Uterus (tissue), 3 donors: ENCODE measurements at regions not wholly inside any gene's neighbourhood (a gene's known extent, or its start where the extent isn't known, plus 50 kb on each side); places are given as distances from the start of the nearest gene placed in this dataset.
A peak's percentile ranks its signal among the peaks of the same experiment; 100 is the strongest.

Experiments used
- DNase-seq, 2 donors: peaks; one replicate each; pipeline ENCODE4 v3.0.0-alpha.2; 2019 to 2020
- H3K27ac ChIP-seq, 2 donors: fragments of 200-600 bp; sonication (generic); 1 replicate in 1 of 2; 2 replicates in 1 of 2; pipeline ENCODE4 v1.5.1; 2016 to 2018
- H3K27me3 ChIP-seq, 2 donors: fragments of 200-600 bp; sonication (generic); one replicate each; pipeline ENCODE4 v1.5.1; 2018 to 2019; ENCODE audit warnings: control low read depth in 1 of 2
- H3K36me3 ChIP-seq, 2 donors: fragments of 200-600 bp; sonication (generic); one replicate each; pipeline ENCODE4 v1.5.1; 2019; ENCODE audit warnings: control low read depth in 1 of 2
- H3K4me1 ChIP-seq, 2 donors: fragments of 200-600 bp; sonication (generic); one replicate each; pipeline ENCODE4 v1.5.1; 2018 to 2019; ENCODE audit warnings: control low read depth in 1 of 2
- H3K4me3 ChIP-seq, 2 donors: fragments of 200-600 bp; sonication (generic); 1 replicate in 1 of 2; 2 replicates in 1 of 2; pipeline ENCODE4 v1.5.1; 2018 to 2019; ENCODE audit warnings: mild to moderate bottlenecking in 1 of 2
- H3K9me3 ChIP-seq, 2 donors: fragments of 200-600 bp; sonication (generic); one replicate each; pipeline ENCODE4 v1.5.1; 2019; ENCODE audit warnings: control low read depth in 1 of 2
- POLR2A ChIP-seq, 2 donors: fragments of 450-650 bp; IDR thresholded peaks; one replicate each; pipeline ENCODE4 v1.6.1; 2016; ENCODE audit warnings: antibody characterized with exemption in 2 of 2, mild to moderate bottlenecking in 1 of 2, moderate library complexity in 1 of 2
- intact Hi-C: fragments of 100-400 bp; cut with DNase I; formaldehyde crosslinking; loops from one replicate; pipeline ENCODE4 v1.15.1; 2023; ENCODE audit warnings: low total_unique reads
- TF ChIP-seq, protein P1 (sequence below), 4 experiments: fragments of 200-600 bp in 2 of 4; fragments of 450-650 bp in 2 of 4; sonication (generic) in 2 of 4; IDR thresholded peaks; one replicate each; pipeline ENCODE4 v1.5.1; 2016 to 2019; ENCODE audit warnings: antibody characterized with exemption in 4 of 4, mild to moderate bottlenecking in 2 of 4, moderate library complexity in 1 of 4
- donor health status: DM: yes; HTN: yes; CAD: no.

DNA sequence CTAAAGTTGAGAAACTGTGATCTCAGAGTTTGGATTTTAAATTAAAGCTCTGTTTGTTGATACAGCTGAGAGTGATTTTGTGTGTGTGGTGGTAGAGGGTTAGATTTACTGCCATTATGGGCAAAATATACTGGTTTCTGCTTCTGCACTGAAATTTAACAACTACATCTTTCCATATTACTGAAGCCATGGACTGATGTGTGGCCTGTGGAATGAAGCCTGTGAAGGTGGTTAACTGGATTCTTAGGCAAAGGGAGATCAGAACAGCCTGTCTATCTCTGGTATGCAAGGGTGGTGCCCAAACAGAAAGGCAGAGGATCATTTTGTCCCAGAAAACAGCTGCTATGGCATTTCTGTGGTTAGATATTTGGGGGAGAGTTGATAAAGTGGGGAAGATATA lies 297.3 kb upstream of the THBS1 start:
- TF ChIP-seq POLR2A (IDR thresholded peaks at IDR 0.05), result no peak
- TF ChIP-seq, protein P1, sequence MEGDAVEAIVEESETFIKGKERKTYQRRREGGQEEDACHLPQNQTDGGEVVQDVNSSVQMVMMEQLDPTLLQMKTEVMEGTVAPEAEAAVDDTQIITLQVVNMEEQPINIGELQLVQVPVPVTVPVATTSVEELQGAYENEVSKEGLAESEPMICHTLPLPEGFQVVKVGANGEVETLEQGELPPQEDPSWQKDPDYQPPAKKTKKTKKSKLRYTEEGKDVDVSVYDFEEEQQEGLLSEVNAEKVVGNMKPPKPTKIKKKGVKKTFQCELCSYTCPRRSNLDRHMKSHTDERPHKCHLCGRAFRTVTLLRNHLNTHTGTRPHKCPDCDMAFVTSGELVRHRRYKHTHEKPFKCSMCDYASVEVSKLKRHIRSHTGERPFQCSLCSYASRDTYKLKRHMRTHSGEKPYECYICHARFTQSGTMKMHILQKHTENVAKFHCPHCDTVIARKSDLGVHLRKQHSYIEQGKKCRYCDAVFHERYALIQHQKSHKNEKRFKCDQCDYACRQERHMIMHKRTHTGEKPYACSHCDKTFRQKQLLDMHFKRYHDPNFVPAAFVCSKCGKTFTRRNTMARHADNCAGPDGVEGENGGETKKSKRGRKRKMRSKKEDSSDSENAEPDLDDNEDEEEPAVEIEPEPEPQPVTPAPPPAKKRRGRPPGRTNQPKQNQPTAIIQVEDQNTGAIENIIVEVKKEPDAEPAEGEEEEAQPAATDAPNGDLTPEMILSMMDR (IDR thresholded peaks at IDR 0.05), result no peak
- no peak overlapping the region for H3K27ac ChIP-seq

DNA sequence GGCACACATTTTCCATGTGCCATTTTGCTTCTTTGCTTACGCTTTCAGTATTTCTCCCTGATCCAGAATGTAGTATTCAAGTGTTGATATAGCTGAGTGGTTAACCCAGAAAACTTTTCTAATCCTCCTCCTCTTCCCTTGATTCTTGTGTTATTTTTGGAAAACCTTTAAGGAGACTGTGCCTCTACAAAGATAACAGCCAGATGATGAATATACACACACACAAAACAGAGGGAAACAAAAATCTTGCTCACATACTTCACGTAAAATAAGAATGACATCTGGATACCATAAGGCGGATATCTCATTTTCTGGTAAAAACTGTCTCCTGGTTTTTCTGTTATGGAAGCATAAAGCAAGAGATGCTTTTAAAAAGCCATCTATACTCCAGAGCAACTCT lies 295.8 kb upstream of the THBS1 start:
- intact Hi-C loops, result no loop called here
- TF ChIP-seq POLR2A (IDR thresholded peaks at IDR 0.05), result no peak
- TF ChIP-seq, protein P1 (IDR thresholded peaks at IDR 0.05), result no peak
- DNase-seq, result no peak
- Histone ChIP-seq H3K36me3 (no peaks in the 10 kb centered on the region), H3K27me3 (no peaks in the 10 kb centered on the region), H3K4me1 (no peaks in the 10 kb centered on the region), H3K9me3 (no peaks in the 10 kb centered on the region), H3K27ac (no peak overlapping the region), H3K4me3 (no peak overlapping the region)

More for the DNA sequence above, 297.3 kb upstream of the THBS1 start:
- Histone ChIP-seq H3K4me1 (no peaks in the 10 kb centered on the region), H3K9me3 (no peaks in the 10 kb centered on the region), H3K4me3 (no peak overlapping the region), H3K27me3 (no peaks in the 10 kb centered on the region), H3K36me3 (no peaks in the 10 kb centered on the region)
- intact Hi-C loops, result no loop called here
- no peak for DNase-seq

DNA sequence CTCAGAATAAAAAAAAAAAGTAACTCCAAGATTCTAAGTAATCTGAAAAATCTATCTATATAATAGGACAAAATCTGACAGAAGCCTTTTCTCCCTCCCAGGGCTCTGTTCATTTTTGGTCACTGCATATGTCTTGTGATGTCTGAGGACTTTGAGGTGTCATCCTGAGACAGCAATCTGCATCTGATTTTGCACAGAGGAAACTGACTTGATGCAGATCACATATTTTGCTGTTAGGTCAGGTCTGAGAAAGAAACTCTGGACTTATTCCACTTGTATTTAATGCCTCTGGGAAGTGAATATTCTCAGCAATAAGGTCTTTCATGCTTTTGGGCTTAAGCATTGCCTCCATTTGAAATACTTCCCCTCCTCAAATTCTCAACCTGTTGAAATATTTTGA lies 295.2 kb upstream of the THBS1 start:
- no peak for DNase-seq
- H3K27ac ChIP-seq, result peak overlapping the region; percentile 15 to 39

DNA sequence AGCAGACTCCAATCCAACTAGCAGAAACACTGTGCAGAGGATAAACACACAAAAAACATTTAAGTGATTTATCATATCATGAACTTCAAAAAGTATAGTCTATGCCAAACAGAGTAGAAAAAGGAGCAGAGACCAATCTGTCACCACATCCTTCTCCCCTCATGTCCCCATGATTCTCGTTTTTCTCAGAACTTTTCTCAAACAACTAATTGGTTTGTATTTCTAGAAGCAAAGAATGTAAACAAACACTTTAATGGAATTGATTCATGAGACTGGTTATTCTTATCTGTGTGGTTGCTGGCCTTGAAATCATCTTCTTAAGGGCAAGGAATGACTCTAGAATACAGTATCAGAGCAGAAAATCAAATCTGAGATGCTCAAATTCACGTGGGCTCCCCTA lies 294.2 kb upstream of the THBS1 start:
- intact Hi-C loops, result no loop called here
- H3K9me3 ChIP-seq, result no peaks in the 10 kb centered on the region
- DNase-seq, result no peak
- no peaks in the 10 kb centered on the region for H3K36me3 ChIP-seq
- no peaks in the 10 kb centered on the region for H3K4me1 ChIP-seq
- no peak overlapping the region for H3K4me3 ChIP-seq
- H3K27me3 ChIP-seq, result no peaks in the 10 kb centered on the region
- TF ChIP-seq POLR2A (IDR thresholded peaks at IDR 0.05), result no peak
- TF ChIP-seq, protein P1 (IDR thresholded peaks at IDR 0.05), result no peak
- peak overlapping the region; percentile 15 to 39 for H3K27ac ChIP-seq

More for the DNA sequence above, 295.2 kb upstream of the THBS1 start:
- no peaks in the 10 kb centered on the region for H3K9me3 ChIP-seq
- intact Hi-C loops, result no loop called here
- no peaks in the 10 kb centered on the region for H3K27me3 ChIP-seq
- TF ChIP-seq, protein P1 (IDR thresholded peaks at IDR 0.05), result no peak
- no peak for TF ChIP-seq POLR2A (IDR thresholded peaks at IDR 0.05)
- no peak overlapping the region for H3K4me3 ChIP-seq
- H3K4me1 ChIP-seq, result no peaks in the 10 kb centered on the region
- no peaks in the 10 kb centered on the region for H3K36me3 ChIP-seq

DNA sequence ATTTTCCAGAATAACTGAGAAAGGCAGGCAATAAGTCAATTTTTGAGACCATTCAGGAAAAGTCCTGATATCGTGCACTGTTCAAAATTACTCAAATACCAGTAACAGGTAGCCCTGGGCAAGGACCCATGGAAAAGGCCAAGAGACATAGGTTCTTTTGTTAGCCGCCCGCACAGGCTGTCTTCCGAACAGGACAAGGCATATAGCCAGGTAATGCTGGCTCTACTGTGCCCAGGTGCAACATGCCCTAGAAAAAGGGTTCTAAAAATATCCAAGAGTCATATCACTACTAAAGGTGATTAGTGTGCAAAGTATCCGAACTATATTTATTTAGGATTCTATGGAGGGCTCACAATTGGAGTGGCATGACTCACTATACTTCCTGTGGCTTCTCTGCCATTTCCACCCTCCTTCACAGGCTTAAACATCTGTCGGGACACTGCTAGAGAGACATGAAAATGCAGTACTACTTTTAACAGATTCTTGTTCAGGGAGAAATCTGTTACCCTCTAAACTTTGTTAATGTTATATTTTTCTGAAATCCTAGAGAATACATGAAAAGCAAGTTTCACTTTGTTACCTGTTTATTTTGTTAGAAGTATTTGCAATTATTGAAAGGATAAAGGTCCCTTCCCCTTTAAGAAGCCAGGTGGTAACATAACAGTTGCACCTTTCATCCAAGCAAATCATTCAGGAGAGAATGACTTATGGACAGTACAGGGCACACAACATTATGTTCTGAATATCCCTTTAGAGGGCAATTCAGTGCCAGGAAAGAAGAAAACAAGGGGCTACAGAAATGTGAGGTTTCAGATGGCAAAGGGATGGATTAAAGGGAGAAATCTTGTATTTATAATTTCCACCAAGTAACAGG lies 293.3 kb upstream of the THBS1 start:
- intact Hi-C loops, result no loop called here
- H3K9me3 ChIP-seq, result no peaks in the 10 kb centered on the region
- H3K4me1 ChIP-seq, result no peaks in the 10 kb centered on the region
- no peak for DNase-seq
- H3K4me3 ChIP-seq, result no peak overlapping the region
- H3K27me3 ChIP-seq, result no peaks in the 10 kb centered on the region
- no peaks in the 10 kb centered on the region for H3K36me3 ChIP-seq
- TF ChIP-seq, protein P1 (IDR thresholded peaks at IDR 0.05), result no peak
- no peak for TF ChIP-seq POLR2A (IDR thresholded peaks at IDR 0.05)
- H3K27ac ChIP-seq, result no peak overlapping the region
